Neutrophil (primary cell): ENCODE measurements at regions not wholly inside any gene's neighbourhood (a gene's known extent, or its start where the extent isn't known, plus 50 kb on each side); places are given as distances from the start of the nearest gene placed in this dataset.

ENCODE experiments used
- H3K27ac ChIP-seq: fragments of 200-600 bp; sonication (generic); 2 replicates; pipeline ENCODE4 v1.5.1; 2016; ENCODE audit warnings: mild to moderate bottlenecking, moderate library complexity
- H3K27me3 ChIP-seq: fragments of 200-600 bp; sonication (generic); 2 replicates; pipeline ENCODE4 v1.6.0; 2016; ENCODE audit warnings: mild to moderate bottlenecking
- H3K36me3 ChIP-seq: fragments of 200-600 bp; sonication (generic); 2 replicates; pipeline ENCODE4 v1.5.1; 2017
- H3K4me1 ChIP-seq, 2 experiments: fragments of 200-600 bp in 1 of 2; sonication (generic) in 1 of 2; 1 replicate in 1 of 2; 2 replicates in 1 of 2; pipeline versions ENCODE4 v1.5.1 to v1.6.1; 2013 to 2016; ENCODE audit warnings: low read depth in 1 of 2, low read length in 1 of 2, mild to moderate bottlenecking in 1 of 2, moderate library complexity in 1 of 2; ENCODE audit not compliant: control insufficient read depth in 1 of 2, insufficient read depth in 1 of 2
- H3K4me3 ChIP-seq, 2 experiments: fragments of 200-600 bp in 1 of 2; sonication (generic) in 1 of 2; 1 replicate in 1 of 2; 2 replicates in 1 of 2; pipeline ENCODE4 v1.5.1; 2013 to 2016; ENCODE audit warnings: low read depth in 1 of 2, low read length in 1 of 2, mild to moderate bottlenecking in 1 of 2, moderate library complexity in 1 of 2
- H3K9me3 ChIP-seq: fragments of 200-600 bp; sonication (generic); 2 replicates; pipeline ENCODE4 v1.5.1; 2016
- TF ChIP-seq, protein P1 (sequence below): fragments of 200-600 bp; sonication (generic); IDR thresholded peaks from 2 replicates; pipeline ENCODE4 v1.5.1; 2016; ENCODE audit warnings: antibody characterized with exemption

DNA sequence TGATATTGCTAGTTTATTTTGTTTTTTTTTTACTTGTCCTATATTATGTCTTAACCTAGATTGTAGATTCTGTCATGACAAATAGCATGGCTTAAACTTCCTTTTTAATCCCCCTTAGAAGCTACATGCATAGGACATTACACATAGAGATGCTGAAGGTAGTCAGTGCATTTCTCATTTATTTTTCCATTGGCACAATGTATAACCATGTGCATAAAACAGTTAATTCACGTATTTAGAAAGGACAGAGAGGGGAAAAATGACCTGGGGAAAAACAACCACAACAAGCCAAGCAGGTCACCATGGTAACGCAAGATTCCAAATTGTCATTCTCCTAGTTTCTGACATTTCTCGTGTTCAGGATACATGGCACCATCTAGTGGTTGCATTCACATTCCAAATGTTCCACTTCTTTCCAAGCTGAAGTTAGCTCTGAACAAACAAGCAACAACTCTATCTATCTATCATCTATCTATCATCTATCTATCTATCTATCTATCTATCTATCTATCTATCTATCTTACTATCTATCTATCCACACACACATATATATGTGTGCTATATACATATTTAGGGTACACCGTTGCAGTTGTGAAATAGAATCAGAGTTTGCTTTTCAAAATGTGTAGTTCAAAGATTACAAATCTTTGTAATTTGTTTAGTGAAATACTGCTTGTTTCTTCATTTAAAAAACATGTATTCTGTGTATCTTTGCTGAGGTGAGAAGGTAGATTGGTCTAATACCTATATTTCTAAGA lies 487.2 kb upstream of the ST8SIA4 start:
- TF ChIP-seq, protein P1, sequence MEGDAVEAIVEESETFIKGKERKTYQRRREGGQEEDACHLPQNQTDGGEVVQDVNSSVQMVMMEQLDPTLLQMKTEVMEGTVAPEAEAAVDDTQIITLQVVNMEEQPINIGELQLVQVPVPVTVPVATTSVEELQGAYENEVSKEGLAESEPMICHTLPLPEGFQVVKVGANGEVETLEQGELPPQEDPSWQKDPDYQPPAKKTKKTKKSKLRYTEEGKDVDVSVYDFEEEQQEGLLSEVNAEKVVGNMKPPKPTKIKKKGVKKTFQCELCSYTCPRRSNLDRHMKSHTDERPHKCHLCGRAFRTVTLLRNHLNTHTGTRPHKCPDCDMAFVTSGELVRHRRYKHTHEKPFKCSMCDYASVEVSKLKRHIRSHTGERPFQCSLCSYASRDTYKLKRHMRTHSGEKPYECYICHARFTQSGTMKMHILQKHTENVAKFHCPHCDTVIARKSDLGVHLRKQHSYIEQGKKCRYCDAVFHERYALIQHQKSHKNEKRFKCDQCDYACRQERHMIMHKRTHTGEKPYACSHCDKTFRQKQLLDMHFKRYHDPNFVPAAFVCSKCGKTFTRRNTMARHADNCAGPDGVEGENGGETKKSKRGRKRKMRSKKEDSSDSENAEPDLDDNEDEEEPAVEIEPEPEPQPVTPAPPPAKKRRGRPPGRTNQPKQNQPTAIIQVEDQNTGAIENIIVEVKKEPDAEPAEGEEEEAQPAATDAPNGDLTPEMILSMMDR: no peak
- Histone ChIP-seq H3K27ac (no peak overlapping the region), H3K9me3 (no peaks in the 10 kb centered on the region), H3K27me3 (no peaks in the 10 kb centered on the region), H3K36me3 (no peaks in the 10 kb centered on the region), H3K4me1 (no peaks in the 10 kb centered on the region), H3K4me3 (no peak overlapping the region)

DNA sequence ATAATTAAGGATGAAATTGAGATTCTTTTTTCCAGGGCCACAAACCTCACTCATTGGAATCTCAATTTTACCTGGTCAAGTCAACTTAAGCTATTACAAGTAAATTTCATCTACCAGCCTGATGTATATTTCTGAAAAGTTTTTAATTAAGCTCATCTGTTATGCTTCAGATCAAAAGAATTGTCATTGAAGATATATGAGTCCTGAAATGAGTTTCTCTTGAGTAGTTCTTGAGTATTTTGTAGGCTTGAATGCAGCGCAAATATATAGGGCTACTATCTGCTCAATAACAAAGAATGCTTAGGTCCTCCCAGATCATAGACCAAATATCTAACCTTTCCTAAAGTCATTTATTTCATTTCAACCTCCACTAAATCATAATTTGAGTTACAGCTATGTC lies 482.2 kb upstream of the ST8SIA4 start:
- no peak overlapping the region for H3K27ac ChIP-seq
- no peaks in the 10 kb centered on the region for H3K4me1 ChIP-seq
- H3K36me3 ChIP-seq: no peaks in the 10 kb centered on the region
- H3K27me3 ChIP-seq: no peaks in the 10 kb centered on the region
- TF ChIP-seq, protein P1: no peak
- H3K4me3 ChIP-seq: no peak overlapping the region
- no peaks in the 10 kb centered on the region for H3K9me3 ChIP-seq

DNA sequence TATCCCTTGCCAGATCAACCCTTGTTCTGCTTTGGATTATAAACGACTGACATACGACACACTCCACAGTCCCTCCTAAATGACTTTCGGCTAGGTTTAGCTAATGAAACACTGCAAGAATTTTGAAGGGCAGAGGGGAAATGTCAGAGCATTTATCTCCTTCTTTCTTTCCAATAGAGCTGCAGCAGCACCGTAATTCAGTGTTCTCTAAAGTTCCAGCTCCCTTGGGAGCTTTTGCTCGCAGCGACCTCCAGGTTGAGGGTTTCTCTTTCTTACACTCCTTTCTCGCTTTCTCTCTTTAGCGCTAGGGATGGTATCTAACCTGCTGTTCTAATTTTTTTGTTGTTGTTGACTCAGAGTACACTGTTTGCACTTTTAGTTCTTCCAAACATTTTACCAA lies 467.1 kb upstream of the ST8SIA4 start:
- H3K4me1 ChIP-seq: no peaks in the 10 kb centered on the region
- TF ChIP-seq, protein P1: no peak
- H3K36me3 ChIP-seq: no peaks in the 10 kb centered on the region
- no peak overlapping the region for H3K27ac ChIP-seq
- no peaks in the 10 kb centered on the region for H3K27me3 ChIP-seq
- H3K4me3 ChIP-seq: no peak overlapping the region
- no peaks in the 10 kb centered on the region for H3K9me3 ChIP-seq

DNA sequence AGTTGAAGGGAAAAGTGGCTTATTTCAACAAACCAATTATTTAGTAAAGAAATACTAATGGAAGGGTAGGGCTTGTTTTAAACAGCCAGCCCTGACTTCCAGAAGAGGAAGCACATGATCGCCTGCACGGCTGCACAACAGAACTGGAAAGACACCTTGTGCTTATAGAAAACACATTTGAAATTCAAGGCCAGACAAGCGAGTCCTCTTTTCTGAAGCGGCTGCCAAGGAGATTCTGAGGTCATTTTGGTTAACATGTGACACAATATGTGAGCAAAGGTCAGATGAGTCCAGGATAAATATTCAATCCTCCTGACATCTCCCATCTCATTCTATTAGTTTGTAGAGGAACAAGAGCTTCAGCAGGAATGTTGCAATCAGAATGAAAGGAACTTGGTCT lies 461.4 kb upstream of the ST8SIA4 start:
- Histone ChIP-seq H3K27ac (no peak overlapping the region), H3K4me3 (no peak overlapping the region), H3K36me3 (no peaks in the 10 kb centered on the region), H3K9me3 (no peaks in the 10 kb centered on the region), H3K4me1 (no peaks in the 10 kb centered on the region), H3K27me3 (no peaks in the 10 kb centered on the region)
- TF ChIP-seq, protein P1: no peak

DNA sequence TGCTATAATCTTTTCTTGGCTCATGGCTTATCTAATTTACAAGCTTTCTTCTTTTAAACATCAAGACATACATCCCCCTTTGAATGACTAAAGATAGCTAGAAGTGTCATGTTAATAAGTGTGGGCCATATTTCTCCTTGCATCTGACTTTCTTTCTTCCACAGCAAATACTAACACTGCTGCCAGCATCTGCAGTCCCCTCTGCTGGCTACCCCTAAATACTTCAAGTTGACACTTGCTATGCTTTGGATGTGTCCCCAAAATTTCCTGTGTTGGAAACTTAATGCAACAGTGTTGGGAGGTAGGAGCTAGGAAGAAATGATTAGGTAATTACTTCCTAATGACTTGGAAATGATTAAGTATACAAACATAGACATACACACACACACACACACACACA lies 459.0 kb upstream of the ST8SIA4 start:
- H3K27me3 ChIP-seq: no peaks in the 10 kb centered on the region
- H3K4me1 ChIP-seq: no peaks in the 10 kb centered on the region
- no peaks in the 10 kb centered on the region for H3K36me3 ChIP-seq
- H3K27ac ChIP-seq: no peak overlapping the region
- H3K4me3 ChIP-seq: no peak overlapping the region
- no peaks in the 10 kb centered on the region for H3K9me3 ChIP-seq
- TF ChIP-seq, protein P1: no peak
